DMS53 treated with DMSO at 0.1 percent for 48 hours (cell line): ENCODE measurements at regions not wholly inside any gene's neighbourhood (a gene's known extent, or its start where the extent isn't known, plus 50 kb on each side); places are given as distances from the start of the nearest gene placed in this dataset.
"Not testable (repeated sequence)": the region's sequence is repeated elsewhere in the genome, so short reads cannot be mapped to it uniquely, and the experiment has no call there.

ENCODE experiments used
- DNase-seq: peaks from one replicate; lab custom pipeline; 2025; ENCODE audit not compliant: unreplicated experiment; lab: John Stamatoyannopoulos, UW

DNA sequence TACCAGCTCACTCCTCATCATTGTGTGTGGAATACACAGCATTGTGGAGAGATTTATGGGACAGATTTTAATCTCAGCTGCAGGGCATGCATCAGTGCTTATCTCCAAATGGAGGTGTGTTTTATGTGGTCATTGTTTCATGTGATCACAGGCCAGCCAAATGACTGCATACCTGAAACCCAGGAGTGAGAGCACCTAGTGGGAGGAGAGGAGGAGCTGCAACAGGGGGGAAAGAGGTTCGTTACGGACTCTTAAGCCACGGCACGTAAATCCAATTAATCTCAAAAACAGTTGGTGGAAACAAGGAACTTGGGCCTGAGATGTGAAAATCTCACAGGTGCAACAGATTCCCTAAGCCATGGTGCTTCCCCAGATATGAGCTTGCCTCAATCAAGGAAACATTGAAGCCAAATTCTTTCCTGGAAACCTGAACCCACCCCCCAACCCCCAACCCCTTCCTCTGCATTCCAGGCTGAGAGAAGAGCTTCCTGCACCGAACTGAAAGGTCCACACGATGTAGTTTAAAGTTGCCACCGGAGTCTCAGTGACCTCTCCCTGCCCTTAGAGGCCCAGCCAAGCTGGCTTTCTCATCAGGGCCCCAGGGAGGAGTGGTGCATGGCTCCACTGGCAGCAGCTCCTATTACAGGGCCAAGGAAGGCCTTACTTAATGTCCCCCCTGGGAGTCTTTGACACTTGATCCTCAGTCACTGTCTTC is 167.4 kb downstream of the C1D start:
- no peak for DNase-seq

DNA sequence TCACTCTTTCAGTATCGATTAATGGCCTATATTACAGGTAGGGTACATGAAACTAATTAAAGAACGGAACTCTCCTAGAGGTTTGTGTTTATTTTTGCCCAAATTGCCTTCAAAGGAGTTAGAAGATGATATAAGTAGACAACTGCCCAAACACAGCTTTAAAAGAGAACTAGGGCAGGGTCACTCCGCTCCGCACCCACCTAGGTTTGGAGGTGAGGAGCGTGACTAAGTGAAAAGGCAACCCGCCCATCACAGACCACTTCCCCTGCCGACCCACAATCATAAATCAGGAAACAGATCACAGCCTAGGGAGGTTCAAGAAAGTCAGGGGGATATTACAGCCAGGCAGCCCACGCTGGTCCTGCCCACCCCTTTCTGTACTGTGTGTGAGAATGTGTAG is 166.7 kb downstream of the C1D start:
- no peak for DNase-seq

DNA sequence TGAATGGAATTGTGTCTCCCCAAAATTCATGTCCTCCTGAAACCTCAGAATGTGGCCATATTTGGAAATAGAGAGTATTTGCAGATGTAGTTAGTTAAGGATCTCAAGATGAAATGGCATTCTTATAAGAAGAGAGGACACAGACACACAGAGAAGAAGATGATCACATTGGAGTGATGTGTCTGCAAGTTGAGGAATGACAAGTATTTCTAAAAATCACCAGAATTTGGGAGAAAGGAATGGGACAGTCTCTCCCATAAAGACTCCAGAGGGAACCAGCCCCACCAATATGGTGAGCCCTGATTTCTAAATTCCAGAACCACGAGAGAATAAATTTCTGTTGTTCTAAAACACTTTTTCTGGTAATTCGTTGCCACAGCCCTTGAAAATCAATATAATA is 166.3 kb downstream of the C1D start:
- no peak for DNase-seq

DNA sequence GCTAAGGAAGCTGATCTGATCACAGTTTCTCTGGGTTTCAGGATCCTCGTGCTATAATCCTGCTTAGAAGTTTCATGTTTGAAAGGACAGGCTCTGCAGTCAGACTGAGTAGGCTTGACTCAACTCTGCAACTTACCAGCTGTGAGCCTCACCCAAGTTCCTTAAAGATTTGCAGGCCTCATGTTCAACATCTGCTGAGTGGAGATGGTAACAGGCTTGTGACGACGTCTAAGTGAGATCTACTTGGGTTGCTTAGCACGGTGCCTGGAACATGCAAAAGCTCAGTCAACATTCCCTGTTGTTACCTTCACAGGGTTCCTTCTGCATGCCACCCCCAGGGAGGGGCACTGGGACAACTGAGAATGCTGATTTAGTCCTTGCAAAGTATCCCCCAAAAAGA is 164.2 kb downstream of the C1D start:
- DNase-seq = no peak

- DNase-seq = no peak
Observed at GRCh38 chr2:67899187-67899586, 163.6 kb downstream of the C1D start.

- no peak for DNase-seq
Observed at GRCh38 chr2:67900826-67901225, 162.0 kb downstream of the C1D start.

DNA sequence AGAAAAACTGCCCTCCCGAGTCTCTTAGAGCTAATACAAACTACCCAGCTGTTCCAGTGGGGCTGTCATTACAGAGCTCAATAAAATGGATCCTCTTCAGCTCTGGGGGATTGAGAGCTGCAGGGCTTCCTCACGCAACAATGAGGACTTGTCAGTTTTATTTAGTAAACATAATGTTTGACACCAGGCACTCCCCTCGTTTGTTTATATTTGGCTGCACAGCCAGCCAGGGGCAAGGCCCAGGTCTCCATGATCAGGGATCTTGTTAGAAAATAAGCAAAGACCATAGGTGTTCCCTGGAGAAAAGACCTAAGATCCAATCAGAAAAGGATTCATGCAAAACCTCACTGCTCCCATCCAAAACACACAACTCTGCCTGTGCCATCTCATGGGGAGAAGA is 158.2 kb downstream of the C1D start:
- no peak for DNase-seq

- no peak for DNase-seq
Observed at GRCh38 chr2:67904966-67905365, 157.8 kb downstream of the C1D start.

GRCh38 chr2:67906547-67906946 is 156.3 kb downstream of the C1D start:
- not testable (repeated sequence) for DNase-seq

GRCh38 chr2:67917332-67918054 is 145.3 kb downstream of the C1D start:
- no peak for DNase-seq

DNA sequence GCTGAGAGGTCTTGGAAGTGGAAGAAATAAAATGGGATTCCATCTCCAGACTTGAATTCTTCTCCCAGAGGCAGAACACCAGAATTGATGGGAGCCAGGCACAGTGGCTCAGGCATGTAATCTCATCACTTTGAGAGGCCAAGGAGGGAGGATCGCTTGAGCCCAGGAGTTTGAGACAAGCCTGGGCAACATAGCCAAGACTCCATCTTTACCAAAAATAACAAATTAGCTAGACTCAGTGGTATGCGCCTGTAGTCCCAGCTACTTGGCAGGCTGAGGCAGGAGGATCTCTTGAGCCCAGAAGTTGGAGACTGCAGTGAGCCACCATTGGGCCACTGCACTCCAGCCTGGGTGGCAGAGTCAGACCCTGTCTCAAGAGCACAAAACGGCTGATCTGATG is 144.3 kb downstream of the C1D start:
- DNase-seq = no peak

DNA sequence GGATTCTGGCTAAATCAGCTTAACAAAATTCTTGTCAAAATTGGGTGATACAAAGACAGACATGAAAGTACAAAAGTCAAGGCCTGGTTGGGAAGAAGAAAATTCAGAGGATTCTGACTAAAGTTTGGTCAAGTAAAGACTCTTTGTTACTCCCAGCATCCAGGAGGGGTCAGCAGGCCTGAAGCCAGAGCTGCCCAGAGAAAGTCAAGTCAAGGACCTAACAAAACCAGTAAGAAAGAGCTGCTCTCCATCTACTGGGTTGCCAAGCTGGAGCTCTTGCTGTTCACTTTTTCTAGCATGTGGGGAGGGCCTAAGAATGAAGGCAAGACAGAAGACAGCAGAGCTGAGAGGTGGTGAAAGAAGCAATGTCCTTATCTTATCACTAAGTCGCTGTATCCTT is 143.3 kb downstream of the C1D start:
- no peak for DNase-seq

DNA sequence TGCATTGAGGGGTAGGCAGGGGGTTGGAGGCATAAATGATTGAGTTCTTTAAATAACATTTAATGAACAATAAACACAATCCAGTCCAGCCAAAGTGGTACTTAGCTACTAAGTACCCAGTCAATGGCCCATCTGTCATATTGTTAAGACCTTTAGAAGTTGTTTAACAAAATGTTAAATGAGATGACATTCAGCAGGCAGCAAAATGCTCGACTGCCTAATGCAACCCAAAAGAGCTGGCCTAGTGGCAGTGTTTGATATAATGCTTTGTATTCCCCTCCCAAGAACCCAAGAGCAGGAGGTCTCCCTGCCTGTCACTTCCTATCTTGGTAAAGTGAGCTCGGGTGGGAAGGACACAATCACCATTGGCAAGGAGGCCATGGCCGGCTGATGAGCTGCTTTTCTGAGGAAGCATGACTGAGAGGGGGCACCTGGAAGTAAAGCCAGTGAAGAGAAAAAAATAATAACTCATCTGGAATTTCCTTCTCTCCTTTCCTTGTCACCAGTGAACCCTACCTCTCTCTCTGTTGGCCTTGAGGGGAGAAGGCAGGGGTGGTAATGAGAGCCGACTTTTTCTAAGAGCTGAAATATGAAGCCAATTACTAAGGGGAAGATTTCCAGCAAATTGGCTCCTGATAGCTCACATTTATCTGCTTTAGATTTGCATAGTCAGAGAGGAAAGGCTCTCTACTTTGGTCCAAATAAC is 140.6 kb downstream of the C1D start:
- DNase-seq = no peak

DNA sequence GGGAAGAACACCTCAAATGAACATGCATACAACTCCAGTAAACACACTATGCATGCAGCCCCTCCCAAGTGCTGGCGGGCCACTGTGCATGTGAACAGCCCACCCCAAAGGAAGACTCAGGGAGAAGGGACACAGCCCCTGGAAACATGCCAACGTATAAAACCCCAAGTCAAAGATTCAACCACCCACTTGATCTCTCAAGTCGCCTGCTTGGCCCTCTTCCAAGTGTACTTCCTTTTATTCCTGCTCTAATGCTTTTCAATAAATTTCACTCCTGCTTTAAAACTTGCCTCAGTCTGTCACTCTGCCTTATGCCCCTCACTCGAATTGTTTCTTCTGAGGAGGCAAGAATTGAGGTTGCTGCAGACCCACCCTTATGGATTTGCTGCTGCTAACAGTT is 139.1 kb downstream of the C1D start:
- DNase-seq = no peak

DNA sequence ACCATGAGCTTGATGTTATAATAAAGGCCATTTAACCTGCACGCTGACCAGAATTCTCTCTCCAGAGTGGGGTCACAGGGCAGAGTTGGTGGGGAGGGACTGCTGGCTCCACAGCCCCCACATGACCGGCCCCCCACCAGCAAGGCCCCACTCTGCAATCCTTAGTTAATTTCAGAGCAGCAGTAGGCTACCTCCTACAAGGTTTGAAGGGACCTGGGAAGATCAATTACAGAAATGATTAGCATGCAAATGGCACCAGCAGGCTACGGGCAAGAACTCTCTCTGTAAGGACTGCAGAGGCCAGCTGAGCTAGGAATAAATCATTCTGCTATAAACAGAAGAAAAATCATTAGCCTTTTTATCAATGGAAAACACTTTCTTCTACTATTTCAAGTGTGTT is 135.3 kb downstream of the C1D start:
- no peak for DNase-seq

- no peak for DNase-seq
Observed at GRCh38 chr2:67930156-67930555, 132.6 kb downstream of the C1D start.

- no peak for DNase-seq
Observed at GRCh38 chr2:67936969-67937368, 125.8 kb downstream of the C1D start.

GRCh38 chr2:67938053-67938452 is 124.8 kb downstream of the C1D start:
- no peak for DNase-seq

DNA sequence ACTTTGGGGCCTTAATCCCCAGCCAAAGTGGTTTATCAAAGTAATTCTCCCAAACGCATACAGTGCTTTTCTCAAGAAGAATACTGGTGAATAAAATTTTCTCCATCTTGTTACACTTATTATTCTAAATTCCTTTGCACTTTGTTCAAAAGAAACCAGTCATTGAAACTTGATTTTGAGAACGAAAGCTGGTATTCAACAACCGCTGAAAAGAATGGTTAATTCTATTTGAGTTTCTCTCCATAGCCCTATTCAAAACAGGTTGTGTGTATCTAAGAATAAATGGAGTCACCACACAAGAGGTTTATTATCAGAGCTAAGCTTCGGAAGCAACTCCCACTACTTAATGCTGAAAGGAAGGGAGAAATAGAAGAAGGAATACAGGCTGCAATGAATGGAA is 117.7 kb downstream of the C1D start:
- no peak for DNase-seq

DNA sequence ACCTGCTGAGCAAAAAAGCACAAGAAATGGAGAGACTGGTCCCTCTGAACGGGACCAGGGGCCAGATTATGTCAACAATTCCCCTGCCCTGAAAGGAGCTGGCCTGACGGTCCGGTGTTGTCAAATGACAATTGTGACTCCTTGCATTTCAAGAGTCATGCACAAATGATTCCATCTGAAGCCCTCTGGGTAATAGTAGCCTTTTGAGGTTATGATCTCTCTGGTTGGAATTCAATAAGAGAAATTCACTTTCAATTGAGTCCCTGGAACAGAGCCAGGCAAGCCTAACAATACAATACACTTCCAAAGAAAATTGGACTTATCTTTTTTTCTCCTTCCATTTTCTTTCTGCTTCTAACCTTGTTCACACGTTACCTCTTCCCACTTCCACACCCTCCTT is 116.9 kb downstream of the C1D start:
- no peak for DNase-seq

GRCh38 chr2:67948057-67948456 is 114.7 kb downstream of the C1D start:
- no peak for DNase-seq

GRCh38 chr2:67948506-67948905 is 114.3 kb downstream of the C1D start:
- DNase-seq = no peak
